Astrocyte of the cerebellum (primary cell): ENCODE measurements at regions not wholly inside any gene's neighbourhood (a gene's known extent, or its start where the extent isn't known, plus 50 kb on each side); places are given as distances from the start of the nearest gene placed in this dataset.

ENCODE experiments used
- DNase-seq: peaks from one replicate; pipeline ENCODE4 v3.0.0-alpha.2; 2011; ENCODE audit warnings: low read depth
- H3K4me3 ChIP-seq: 2 replicates; pipeline ENCODE4 v1.5.1; 2011; ENCODE audit warnings: mild to moderate bottlenecking, low read depth, low read length, moderate library complexity
- in situ Hi-C: cut with HindIII; loops from 2 replicates; pipeline ENCODE4 v1.10.0; 2017; ENCODE audit warnings: low sequenced_read_pairs
- TF ChIP-seq, protein P1 (sequence below): IDR thresholded peaks from 2 replicates; pipeline ENCODE4 v1.5.1; 2012; ENCODE audit warnings: low read length, low read depth, moderate library complexity, mild to moderate bottlenecking; ENCODE audit errors: missing control alignments

DNA sequence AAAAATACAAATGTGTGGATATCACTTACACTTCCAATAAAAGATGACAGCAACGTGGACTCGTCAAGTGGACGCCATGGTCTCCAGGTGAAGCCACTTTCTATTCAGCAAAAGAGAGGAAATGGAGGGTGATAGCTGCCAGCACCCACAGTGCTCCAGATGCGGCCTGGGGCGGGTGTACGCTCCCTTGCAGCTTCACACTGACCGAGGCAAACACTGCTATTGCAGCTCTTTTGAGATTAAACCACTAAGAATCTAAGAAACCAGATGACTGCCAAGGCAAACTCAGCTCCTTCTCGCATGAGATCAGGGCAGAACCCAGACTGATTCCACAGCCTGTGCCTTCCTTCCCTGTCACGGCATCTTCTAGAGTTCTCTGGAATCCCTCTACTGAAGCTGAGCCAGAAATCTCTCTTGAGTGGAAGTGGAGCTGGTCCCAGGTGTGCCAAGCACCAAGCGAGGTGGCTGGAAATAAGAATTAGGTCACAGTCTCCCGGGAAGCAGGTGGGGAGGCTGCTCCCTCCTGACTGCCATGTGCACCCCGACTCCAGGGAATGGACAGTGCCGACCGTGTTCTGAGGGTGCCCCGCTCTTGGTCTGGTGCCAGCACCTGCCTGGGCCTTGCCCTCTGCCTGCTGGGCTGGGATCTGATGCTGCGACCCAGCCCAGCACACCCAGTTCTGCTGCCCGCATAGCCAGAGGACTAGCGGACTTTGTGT is 90.1 kb upstream of the AFDN start:
- TF ChIP-seq, protein P1, sequence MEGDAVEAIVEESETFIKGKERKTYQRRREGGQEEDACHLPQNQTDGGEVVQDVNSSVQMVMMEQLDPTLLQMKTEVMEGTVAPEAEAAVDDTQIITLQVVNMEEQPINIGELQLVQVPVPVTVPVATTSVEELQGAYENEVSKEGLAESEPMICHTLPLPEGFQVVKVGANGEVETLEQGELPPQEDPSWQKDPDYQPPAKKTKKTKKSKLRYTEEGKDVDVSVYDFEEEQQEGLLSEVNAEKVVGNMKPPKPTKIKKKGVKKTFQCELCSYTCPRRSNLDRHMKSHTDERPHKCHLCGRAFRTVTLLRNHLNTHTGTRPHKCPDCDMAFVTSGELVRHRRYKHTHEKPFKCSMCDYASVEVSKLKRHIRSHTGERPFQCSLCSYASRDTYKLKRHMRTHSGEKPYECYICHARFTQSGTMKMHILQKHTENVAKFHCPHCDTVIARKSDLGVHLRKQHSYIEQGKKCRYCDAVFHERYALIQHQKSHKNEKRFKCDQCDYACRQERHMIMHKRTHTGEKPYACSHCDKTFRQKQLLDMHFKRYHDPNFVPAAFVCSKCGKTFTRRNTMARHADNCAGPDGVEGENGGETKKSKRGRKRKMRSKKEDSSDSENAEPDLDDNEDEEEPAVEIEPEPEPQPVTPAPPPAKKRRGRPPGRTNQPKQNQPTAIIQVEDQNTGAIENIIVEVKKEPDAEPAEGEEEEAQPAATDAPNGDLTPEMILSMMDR = no peak
- in situ Hi-C loops = no loop called here
- no peak overlapping the region for H3K4me3 ChIP-seq
- no peak for DNase-seq

DNA sequence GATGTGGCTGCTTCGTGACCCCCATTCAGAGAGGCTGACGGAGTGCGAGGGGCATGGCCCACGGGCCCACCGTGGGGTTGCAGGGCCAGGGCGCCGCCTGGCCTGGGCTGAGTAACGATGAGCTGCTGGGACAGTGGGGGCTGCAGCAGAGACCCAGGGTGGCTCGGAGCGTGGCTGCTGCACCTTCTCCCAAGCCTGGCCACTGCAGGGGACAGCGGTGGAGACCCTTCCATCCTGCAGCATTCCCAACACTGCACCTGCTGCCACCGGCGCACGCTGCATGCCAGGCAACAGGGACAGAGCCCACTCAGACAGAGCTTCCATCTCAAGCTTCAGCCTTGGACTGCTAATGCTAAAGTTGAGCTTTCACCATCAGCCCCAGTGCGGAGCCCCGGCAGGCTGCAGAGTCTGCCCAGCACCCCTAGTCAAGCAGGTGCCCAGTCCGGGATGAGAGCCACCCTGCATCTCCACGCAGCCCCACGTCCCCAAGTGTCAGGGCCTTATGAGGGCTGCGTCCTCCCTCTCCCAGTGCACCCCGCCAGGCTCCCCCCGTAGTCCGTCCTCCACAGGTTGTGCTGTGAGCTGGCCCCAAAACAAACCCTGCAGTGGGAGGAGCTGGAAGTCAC is 89.4 kb upstream of the AFDN start:
- no peak overlapping the region for H3K4me3 ChIP-seq
- TF ChIP-seq, protein P1 = no peak
- in situ Hi-C loops = no loop called here
- no peak for DNase-seq

DNA sequence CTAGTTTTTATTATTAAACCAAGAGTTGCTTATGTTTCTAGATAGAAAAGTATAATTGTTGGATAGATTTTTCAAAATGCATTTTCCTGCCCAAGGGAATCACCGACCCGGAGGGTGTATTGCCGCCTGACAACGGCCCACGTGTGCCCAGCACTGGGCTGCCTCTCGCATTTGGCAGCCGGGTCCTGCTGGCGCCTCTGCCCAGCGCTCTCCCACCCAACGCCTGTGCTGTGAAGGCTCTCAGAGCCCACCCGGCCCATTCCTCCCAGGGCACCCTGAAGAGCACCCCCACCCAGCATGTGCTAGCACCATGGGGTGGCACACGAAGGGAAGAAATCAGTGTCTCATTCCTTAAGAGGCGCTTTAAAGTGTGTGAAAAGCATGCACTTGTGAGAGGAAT is 88.3 kb upstream of the AFDN start:
- H3K4me3 ChIP-seq = no peak overlapping the region
- TF ChIP-seq, protein P1 = no peak
- in situ Hi-C loops = no loop called here
- DNase-seq = no peak

DNA sequence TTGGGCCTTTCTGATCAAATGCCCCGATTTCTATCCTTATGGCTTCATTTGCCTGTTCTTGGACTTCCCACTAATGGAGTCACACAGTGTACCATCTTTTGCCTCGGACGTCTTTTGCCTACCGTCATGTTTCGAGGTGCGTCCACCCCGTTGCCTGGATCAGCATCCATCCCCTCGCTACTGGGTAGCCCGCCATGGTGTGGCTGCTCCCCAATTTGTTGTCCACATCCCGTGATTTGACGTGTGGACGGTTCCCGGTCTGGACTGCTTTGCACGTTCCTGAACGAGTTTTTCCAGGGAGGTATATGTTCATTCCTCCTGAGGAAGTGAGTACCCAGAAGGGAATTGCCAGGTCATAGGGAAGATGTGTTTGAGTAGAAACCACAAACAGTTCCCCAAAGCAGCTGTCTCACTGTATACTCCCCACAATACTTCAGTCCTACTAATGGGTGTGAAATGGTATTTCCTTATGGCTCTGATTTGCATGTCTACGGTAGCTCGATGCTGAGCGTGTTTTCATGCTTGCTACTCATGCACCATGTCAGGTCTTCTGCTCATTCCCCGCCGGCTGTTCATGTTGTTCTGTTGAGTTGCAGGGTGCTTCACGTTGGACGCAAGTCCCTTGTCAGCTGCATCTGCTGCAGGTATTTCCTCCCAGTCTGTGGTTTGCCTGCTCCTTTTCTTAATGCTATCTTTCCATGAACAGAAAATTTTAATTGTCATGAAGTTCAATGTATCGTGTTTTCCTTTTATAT is 86.8 kb upstream of the AFDN start:
- in situ Hi-C loops = no loop called here
- H3K4me3 ChIP-seq = no peak overlapping the region
- TF ChIP-seq, protein P1 = no peak
- no peak for DNase-seq

DNA sequence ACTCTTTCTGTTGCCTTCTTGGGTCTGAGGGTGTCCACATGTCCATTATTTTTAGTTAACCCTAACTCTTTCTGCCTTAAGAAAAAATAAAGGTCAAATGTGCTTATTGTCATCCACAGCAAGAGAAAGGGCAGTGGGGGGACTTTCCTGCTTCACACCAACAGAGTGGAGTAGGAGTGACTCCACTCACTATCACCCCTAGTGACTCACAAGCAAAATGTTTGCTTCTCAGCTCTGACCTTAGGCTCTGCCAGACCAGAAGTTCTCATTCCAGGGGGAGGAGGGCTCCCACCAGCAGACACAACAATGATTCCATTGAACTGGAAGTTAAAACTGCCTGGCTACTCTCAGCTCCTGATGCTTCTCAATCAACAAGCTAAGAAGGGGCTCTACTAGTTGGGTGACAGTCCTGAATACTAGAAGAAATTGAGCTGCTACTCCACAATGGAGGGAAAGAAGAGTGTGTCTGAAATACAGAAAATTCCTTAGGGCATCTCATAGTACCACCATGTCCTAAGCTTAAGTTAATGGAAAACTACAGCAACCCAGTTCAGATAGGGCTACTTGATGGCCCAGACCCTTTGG is 83.9 kb upstream of the AFDN start:
- TF ChIP-seq, protein P1 = no peak
- in situ Hi-C loops = no loop called here

More for the DNA sequence above, 83.9 kb upstream of the AFDN start:
- no peak for DNase-seq
- H3K4me3 ChIP-seq = no peak overlapping the region
